Vagina (tissue), 2 donors: ENCODE measurements at regions not wholly inside any gene's neighbourhood (a gene's known extent, or its start where the extent isn't known, plus 50 kb on each side); places are given as distances from the start of the nearest gene placed in this dataset.

Source experiments
- POLR2A ChIP-seq, 2 donors: fragments of 450-650 bp; IDR thresholded peaks; one replicate each; pipeline ENCODE4 v1.6.1; 2017; ENCODE audit warnings: antibody characterized with exemption in 2 of 2, mild to moderate bottlenecking in 2 of 2, moderate library complexity in 2 of 2
- TF ChIP-seq, protein P1 (sequence below), 3 experiments: fragments of 450-650 bp in 2 of 3; fragments of 200-600 bp in 1 of 3; sonication (generic) in 1 of 3; IDR thresholded peaks; one replicate each; pipeline ENCODE4 v1.5.1; 2017 to 2019; ENCODE audit warnings: antibody characterized with exemption in 3 of 3, mild to moderate bottlenecking in 2 of 3, moderate library complexity in 2 of 3

DNA sequence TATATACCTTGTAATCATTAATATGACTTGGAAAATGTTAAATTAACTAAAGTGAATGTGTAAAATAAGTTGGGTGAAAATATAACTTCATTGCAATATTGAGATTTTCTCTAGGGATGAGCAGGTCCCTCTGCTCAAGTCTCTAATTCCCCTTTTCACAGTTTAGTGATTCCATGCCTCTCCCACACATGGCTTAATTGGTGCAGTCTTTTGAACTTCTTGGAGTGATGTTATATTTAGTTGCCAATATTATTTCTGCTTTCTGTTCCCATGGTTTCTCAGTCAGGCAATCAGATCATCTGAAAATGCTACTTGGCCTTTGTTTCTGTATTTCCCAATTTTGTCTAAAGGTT lies 233.7 kb upstream of the SPOPL start:
- TF ChIP-seq, protein P1, sequence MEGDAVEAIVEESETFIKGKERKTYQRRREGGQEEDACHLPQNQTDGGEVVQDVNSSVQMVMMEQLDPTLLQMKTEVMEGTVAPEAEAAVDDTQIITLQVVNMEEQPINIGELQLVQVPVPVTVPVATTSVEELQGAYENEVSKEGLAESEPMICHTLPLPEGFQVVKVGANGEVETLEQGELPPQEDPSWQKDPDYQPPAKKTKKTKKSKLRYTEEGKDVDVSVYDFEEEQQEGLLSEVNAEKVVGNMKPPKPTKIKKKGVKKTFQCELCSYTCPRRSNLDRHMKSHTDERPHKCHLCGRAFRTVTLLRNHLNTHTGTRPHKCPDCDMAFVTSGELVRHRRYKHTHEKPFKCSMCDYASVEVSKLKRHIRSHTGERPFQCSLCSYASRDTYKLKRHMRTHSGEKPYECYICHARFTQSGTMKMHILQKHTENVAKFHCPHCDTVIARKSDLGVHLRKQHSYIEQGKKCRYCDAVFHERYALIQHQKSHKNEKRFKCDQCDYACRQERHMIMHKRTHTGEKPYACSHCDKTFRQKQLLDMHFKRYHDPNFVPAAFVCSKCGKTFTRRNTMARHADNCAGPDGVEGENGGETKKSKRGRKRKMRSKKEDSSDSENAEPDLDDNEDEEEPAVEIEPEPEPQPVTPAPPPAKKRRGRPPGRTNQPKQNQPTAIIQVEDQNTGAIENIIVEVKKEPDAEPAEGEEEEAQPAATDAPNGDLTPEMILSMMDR (IDR thresholded peaks at IDR 0.05): no peak
- no peak for TF ChIP-seq POLR2A (IDR thresholded peaks at IDR 0.05)
